Astrocyte of the spinal cord (primary cell): ENCODE measurements at regions not wholly inside any gene's neighbourhood (a gene's known extent, or its start where the extent isn't known, plus 50 kb on each side); places are given as distances from the start of the nearest gene placed in this dataset.
A peak's percentile ranks its signal among the peaks of the same experiment; 100 is the strongest.

ENCODE experiments used
- DNase-seq: peaks from one replicate; pipeline ENCODE4 v3.0.0; 2011; ENCODE audit warnings: low read depth, low spot score
- H3K4me3 ChIP-seq: 2 replicates; pipeline ENCODE4 v1.5.1; 2011; ENCODE audit warnings: low read depth, mild to moderate bottlenecking, low read length, moderate library complexity
- CTCF ChIP-seq: IDR thresholded peaks from 2 replicates; pipeline ENCODE4 v1.5.1; 2012; ENCODE audit warnings: low read depth, mild to moderate bottlenecking, low read length, inconsistent platforms
- in situ Hi-C: cut with HindIII; loops from 2 replicates; pipeline ENCODE4 v1.10.0; 2017; ENCODE audit warnings: low sequenced_read_pairs

GRCh38 chr17:71821511-71821910 is 299.3 kb upstream of the SOX9 start:
- peak; percentile 90 for DNase-seq
- H3K4me3 ChIP-seq, result no peak overlapping the region
- TF ChIP-seq CTCF, result no peak
- in situ Hi-C loops, result no loop called here

- in situ Hi-C loops, result no loop called here
- no peak overlapping the region for H3K4me3 ChIP-seq
- no peak for TF ChIP-seq CTCF
- no peak for DNase-seq
These were observed 296.1 kb upstream of the SOX9 start for GRCh38 chr17:71824671-71825070.

DNA sequence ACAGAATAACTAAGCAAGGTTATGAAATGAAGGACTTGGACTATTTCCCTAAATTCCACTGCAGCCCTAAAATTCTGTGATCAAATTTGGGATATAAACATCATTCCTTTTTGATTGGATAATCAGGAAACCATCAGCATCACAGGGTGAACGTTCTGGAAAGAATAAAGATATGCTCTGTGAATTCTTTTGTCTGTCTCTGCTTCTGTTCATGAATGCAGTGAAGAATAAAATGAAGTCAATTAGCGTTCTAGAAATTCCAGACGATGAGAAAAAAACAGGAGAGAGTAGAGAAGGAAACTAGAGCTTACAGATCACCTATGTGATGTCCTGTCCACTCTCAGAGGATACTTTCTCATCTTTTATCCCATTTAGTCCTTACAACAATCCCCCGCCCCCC is 295.1 kb upstream of the SOX9 start:
- no peak for TF ChIP-seq CTCF
- DNase-seq, result no peak
- no peak overlapping the region for H3K4me3 ChIP-seq
- in situ Hi-C loops, result no loop called here

- H3K4me3 ChIP-seq, result no peak overlapping the region
- in situ Hi-C loops, result no loop called here
- TF ChIP-seq CTCF, result no peak
- peak; percentile 93 for DNase-seq
These were observed 292.6 kb upstream of the SOX9 start for GRCh38 chr17:71828182-71828596.

DNA sequence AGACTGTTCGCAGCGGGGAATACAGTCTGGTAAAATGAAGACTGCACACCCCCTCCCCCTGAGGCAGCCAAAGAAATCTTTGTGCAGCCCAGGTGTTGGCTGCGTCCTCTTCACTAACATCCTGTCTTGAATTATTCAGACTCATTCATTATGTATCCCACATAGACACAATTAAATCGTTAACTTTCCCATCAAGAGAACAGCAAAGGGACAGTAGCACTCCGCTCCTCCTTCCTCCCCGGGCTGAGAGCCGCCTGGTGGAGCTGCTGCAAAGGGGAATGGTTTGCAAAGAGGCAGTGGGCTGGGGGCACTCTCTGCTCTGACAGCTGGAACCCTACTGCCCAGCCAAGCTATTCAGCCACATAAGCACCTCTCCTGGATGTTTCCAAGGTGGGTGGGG is 290.0 kb upstream of the SOX9 start:
- DNase-seq, result no peak
- in situ Hi-C loops, result no loop called here
- TF ChIP-seq CTCF, result peak; percentile 35
- H3K4me3 ChIP-seq, result no peak overlapping the region

DNA sequence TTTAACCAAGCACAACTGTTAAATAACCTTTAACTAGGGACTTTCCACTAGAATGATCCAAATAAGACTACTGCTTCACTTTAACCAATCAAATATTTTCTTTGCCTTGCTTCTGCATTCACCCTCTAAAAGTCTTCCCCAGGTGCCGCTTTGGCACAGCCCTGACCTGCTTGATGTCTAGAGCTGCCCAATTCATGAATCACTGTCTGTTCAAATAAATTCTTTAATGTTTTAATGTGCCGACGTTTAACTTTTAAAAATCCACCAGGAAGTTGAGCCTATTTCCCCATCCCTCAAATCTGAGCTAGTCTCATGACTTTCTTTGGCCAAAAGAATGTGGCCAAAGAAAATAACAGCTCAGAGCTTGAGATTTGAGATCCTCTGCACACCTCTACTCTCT is 277.8 kb upstream of the SOX9 start:
- no peak for TF ChIP-seq CTCF
- no peak for DNase-seq
- in situ Hi-C loops, result no loop called here
- no peak overlapping the region for H3K4me3 ChIP-seq

DNA sequence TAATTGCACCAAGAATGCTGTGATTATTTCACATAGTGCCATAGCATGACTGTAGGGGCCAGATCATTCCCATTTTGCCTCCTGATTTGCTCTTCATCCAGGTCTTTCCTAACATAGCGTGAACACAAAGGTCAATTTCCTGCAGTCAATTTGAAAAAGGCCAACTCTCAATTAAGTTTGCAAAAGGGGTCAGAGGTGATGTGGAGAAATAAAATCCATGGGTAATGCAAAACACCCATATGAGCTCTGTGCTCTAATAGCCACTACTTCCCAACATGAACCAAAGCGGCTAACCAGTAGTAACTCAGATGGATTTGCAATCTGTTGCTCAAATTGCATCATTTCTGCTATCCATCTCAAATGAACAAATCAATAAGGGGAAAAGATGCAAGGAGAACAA is 275.5 kb upstream of the SOX9 start:
- TF ChIP-seq CTCF, result no peak
- DNase-seq, result no peak
- no peak overlapping the region for H3K4me3 ChIP-seq
- in situ Hi-C loops, result no loop called here
